ENCODE measurements at regions not wholly inside any gene's neighbourhood (a gene's known extent, or its start where the extent isn't known, plus 50 kb on each side); places are given as distances from the start of the nearest gene placed in this dataset.

GRCh38 chr10:93236393-93237040, 162.8 kb downstream of the CYP26A1 start:
- TF ChIP-seq CTCF (IDR thresholded peaks at IDR 0.05; ENCODE audit: insufficient read depth, low read length, poor library complexity, severe bottlenecking): no peak
- Histone ChIP-seq H3K27me3 (replicated peaks; ENCODE audit: control insufficient read depth, insufficient read depth, low read length) (no peaks in the 10 kb centered on the region; the same call in 1 of the 2 replicates), H3K36me3 (ENCODE audit: control insufficient read depth, insufficient read depth, low read length) (no peaks in the 10 kb centered on the region), H3K4me3 (replicated peaks; ENCODE audit: low read depth, low read length) (no peak overlapping the region)
- DNase-seq (ENCODE audit: extremely low read depth, insufficient read length): no peak

- Histone ChIP-seq H3K36me3 (ENCODE audit: control insufficient read depth, insufficient read depth, low read length) (no peaks in the 10 kb centered on the region), H3K4me3 (replicated peaks; ENCODE audit: low read depth, low read length) (no peak overlapping the region), H3K27me3 (replicated peaks; ENCODE audit: control insufficient read depth, insufficient read depth, low read length) (no peaks in the 10 kb centered on the region)
- no peak for TF ChIP-seq CTCF (IDR thresholded peaks at IDR 0.05; ENCODE audit: insufficient read depth, low read length, poor library complexity, severe bottlenecking)
- DNase-seq (ENCODE audit: extremely low read depth, insufficient read length): no peak
These were observed 171.5 kb downstream of the CYP26A1 start for GRCh38 chr10:93245147-93245546.

GRCh38 chr10:93245779-93246178, 172.1 kb downstream of the CYP26A1 start:
- Histone ChIP-seq H3K4me3 (replicated peaks; ENCODE audit: low read depth, low read length) (no peak overlapping the region), H3K27me3 (replicated peaks; ENCODE audit: control insufficient read depth, insufficient read depth, low read length) (no peaks in the 10 kb centered on the region), H3K36me3 (ENCODE audit: control insufficient read depth, insufficient read depth, low read length) (no peaks in the 10 kb centered on the region)
- no peak for DNase-seq (ENCODE audit: extremely low read depth, insufficient read length)
- TF ChIP-seq CTCF (IDR thresholded peaks at IDR 0.05; ENCODE audit: insufficient read depth, low read length, poor library complexity, severe bottlenecking): no peak

- Histone ChIP-seq H3K27me3 (replicated peaks; ENCODE audit: control insufficient read depth, insufficient read depth, low read length) (no peaks in the 10 kb centered on the region), H3K36me3 (ENCODE audit: control insufficient read depth, insufficient read depth, low read length) (no peaks in the 10 kb centered on the region), H3K4me3 (replicated peaks; ENCODE audit: low read depth, low read length) (no peak overlapping the region)
- no peak for DNase-seq (ENCODE audit: extremely low read depth, insufficient read length)
- TF ChIP-seq CTCF (IDR thresholded peaks at IDR 0.05; ENCODE audit: insufficient read depth, low read length, poor library complexity, severe bottlenecking): no peak
These were observed 175.0 kb downstream of the CYP26A1 start for GRCh38 chr10:93248583-93249227.

GRCh38 chr10:93250010-93250409, 176.3 kb downstream of the CYP26A1 start:
- TF ChIP-seq CTCF (IDR thresholded peaks at IDR 0.05; ENCODE audit: insufficient read depth, low read length, poor library complexity, severe bottlenecking): no peak
- H3K36me3 ChIP-seq (ENCODE audit: control insufficient read depth, insufficient read depth, low read length): no peaks in the 10 kb centered on the region
- no peak for DNase-seq (ENCODE audit: extremely low read depth, insufficient read length)
- no peak overlapping the region for H3K4me3 ChIP-seq (replicated peaks; ENCODE audit: low read depth, low read length)
- no peaks in the 10 kb centered on the region for H3K27me3 ChIP-seq (replicated peaks; ENCODE audit: control insufficient read depth, insufficient read depth, low read length)

All from GM06990 (cell line).